ENCODE measurements at regions not wholly inside any gene's neighbourhood (a gene's known extent, or its start where the extent isn't known, plus 50 kb on each side); places are given as distances from the start of the nearest gene placed in this dataset.

DNA sequence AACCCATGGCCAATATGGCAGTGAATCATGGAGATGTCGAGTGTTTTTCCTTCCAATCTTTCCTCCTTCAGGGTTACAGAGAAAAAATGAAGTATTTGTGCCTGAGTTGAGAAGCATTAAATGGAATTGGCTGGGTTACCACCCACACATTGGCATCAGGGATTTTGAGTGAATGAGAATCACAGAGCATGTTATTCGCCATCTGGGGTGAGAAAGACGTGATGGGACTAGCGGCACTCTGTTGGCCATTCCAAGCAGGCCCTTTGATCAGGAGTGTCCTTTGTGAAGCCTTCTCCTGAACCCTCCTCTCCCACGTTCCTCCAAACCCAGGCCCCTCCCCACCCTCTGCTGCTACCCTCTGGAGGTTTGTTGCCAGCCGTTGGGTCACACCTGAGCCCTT is 84.2 kb upstream of the PCDH8 start:
- peaks cover 0 to 3% of the 10 kb centered on the region in 2 experiments; a peak in 1 of 5 replicates for H3K27me3 ChIP-seq (ENCODE audit: control insufficient read depth in 2 of 2, insufficient read depth in 2 of 2, low read length in 2 of 2)
- ChIA-PET CTCF (ENCODE audit: low intra/inter-chr PET ratio) (no interaction called here), POLR2A (no interaction called here)
- no peaks in the 10 kb centered on the region for H4K20me1 ChIP-seq (replicated peaks; ENCODE audit: control insufficient read depth, insufficient read depth, low read length)
- ATAC-seq: no peak
- no peak overlapping the region for H3K9ac ChIP-seq (ENCODE audit: insufficient read depth in 1 of 2, low read depth in 2 of 2, low read length in 2 of 2)
- DNase-seq (ENCODE audit: extremely low read depth in 1 of 4, low spot score in 3 of 4): no peak
- no peak for FAIRE-seq
- H3K4me2 ChIP-seq (ENCODE audit: insufficient read depth, low read length): no peak overlapping the region
- WGBS (ENCODE audit: insufficient coverage, low coverage, missing lambda C conversion rate): 3% methylated on average over 6 of the region's 6 CpGs
- no peaks in the 10 kb centered on the region for H3K79me2 ChIP-seq (ENCODE audit: control insufficient read depth, insufficient read depth, low read length)
- H3K27ac ChIP-seq (ENCODE audit: extremely low read depth, low read depth, low read length): no peak overlapping the region
- H2AFZ ChIP-seq (ENCODE audit: low read depth, low read length): no peak overlapping the region
- no peaks in the 10 kb centered on the region for H3K9me1 ChIP-seq (ENCODE audit: control insufficient read depth, insufficient read depth, low read length)
- H3K4me3 ChIP-seq: no peak overlapping the region
- intact Hi-C loops (cut with micrococcal nuclease) (no loop called here), in situ Hi-C loops (cut with MboI) (no loop called here)
- BruUV-seq (replicated peaks): no TSS peak
- H3K4me1 ChIP-seq (replicated peaks in 1 of 2; ENCODE audit: control insufficient read depth in 2 of 2, insufficient read depth in 2 of 2, low read length in 2 of 2): no peaks in the 10 kb centered on the region
- TF ChIP-seq, protein P1, sequence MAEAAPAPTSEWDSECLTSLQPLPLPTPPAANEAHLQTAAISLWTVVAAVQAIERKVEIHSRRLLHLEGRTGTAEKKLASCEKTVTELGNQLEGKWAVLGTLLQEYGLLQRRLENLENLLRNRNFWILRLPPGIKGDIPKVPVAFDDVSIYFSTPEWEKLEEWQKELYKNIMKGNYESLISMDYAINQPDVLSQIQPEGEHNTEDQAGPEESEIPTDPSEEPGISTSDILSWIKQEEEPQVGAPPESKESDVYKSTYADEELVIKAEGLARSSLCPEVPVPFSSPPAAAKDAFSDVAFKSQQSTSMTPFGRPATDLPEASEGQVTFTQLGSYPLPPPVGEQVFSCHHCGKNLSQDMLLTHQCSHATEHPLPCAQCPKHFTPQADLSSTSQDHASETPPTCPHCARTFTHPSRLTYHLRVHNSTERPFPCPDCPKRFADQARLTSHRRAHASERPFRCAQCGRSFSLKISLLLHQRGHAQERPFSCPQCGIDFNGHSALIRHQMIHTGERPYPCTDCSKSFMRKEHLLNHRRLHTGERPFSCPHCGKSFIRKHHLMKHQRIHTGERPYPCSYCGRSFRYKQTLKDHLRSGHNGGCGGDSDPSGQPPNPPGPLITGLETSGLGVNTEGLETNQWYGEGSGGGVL (CRISPR knock-in tag; IDR thresholded peaks at IDR 0.05): no peak
- no peaks in the 10 kb centered on the region for H3K36me3 ChIP-seq (ENCODE audit: control insufficient read depth, insufficient read depth, low read length)
- no peaks in the 10 kb centered on the region for H3K9me3 ChIP-seq (replicated peaks; ENCODE audit: control insufficient read depth, insufficient read depth, low read depth, low read length)

DNA sequence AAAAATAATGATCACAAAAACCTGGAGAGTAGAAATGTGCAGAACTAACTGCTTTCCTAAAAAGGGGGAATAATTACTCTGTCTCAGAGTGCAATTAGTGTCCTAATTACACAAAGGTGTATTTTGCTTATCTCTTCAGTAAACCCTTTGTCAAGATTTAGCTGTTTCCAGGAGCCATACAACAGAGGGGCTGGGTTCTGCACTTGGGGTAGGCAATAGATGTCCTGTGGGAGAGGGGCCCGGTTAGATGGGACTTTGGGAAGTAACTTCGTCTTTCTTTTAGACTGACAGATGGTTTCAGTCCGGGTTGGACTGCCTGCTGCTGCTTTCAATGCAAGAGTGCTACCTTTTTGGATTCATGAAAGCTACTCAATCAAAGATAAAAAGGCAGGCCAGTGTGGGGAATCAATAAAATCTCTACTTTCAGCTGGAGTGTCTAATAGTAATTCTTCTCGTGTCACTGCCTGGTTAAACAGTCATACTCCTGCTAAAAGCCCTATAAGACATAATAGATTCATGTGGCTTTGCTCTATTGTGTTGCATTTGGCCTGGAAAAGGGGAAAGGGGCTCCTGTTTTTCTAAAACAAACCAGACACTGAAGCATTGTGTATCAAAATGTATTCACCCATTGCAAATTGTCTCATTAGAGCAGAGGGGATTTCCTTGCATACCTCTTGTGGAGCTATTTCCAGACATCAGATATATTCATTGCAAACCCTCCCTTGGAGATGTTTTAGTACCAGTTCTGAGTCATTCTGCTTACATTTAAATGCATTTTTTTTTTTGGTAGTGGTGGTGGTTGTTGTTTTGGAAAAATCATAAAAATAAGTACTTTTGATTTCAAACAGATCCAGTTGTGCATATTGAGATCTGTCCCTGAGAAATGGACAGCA is 83.3 kb upstream of the PCDH8 start:
- no peak for DNase-seq (ENCODE audit: extremely low read depth in 1 of 4, low spot score in 3 of 4)
- H3K4me1 ChIP-seq (replicated peaks in 1 of 2; ENCODE audit: control insufficient read depth in 2 of 2, insufficient read depth in 2 of 2, low read length in 2 of 2): no peaks in the 10 kb centered on the region
- no peaks in the 10 kb centered on the region for H3K79me2 ChIP-seq (ENCODE audit: control insufficient read depth, insufficient read depth, low read length)
- WGBS (ENCODE audit: insufficient coverage, low coverage, missing lambda C conversion rate): 2% methylated on average over 4 of the region's 4 CpGs
- no peak for FAIRE-seq
- BruUV-seq (replicated peaks): no TSS peak
- H3K9me1 ChIP-seq (ENCODE audit: control insufficient read depth, insufficient read depth, low read length): no peaks in the 10 kb centered on the region
- intact Hi-C loops (cut with micrococcal nuclease): no loop called here
- TF ChIP-seq PTTG1 (tag; IDR thresholded peaks at IDR 0.05; ENCODE audit: low read depth): no peak
- no peak for TF ChIP-seq CSDE1 (IDR thresholded peaks at IDR 0.05)
- TF ChIP-seq, protein P2, sequence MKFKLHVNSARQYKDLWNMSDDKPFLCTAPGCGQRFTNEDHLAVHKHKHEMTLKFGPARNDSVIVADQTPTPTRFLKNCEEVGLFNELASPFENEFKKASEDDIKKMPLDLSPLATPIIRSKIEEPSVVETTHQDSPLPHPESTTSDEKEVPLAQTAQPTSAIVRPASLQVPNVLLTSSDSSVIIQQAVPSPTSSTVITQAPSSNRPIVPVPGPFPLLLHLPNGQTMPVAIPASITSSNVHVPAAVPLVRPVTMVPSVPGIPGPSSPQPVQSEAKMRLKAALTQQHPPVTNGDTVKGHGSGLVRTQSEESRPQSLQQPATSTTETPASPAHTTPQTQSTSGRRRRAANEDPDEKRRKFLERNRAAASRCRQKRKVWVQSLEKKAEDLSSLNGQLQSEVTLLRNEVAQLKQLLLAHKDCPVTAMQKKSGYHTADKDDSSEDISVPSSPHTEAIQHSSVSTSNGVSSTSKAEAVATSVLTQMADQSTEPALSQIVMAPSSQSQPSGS (CRISPR knock-in tag; IDR thresholded peaks at IDR 0.05): no peak
- peaks cover 0 to 3% of the 10 kb centered on the region in 2 experiments; a peak in 1 of 5 replicates for H3K27me3 ChIP-seq (ENCODE audit: control insufficient read depth in 2 of 2, insufficient read depth in 2 of 2, low read length in 2 of 2)
- no peak overlapping the region for H3K9ac ChIP-seq (ENCODE audit: insufficient read depth in 1 of 2, low read depth in 2 of 2, low read length in 2 of 2)
- in situ Hi-C loops (cut with MboI): no loop called here
- H3K4me2 ChIP-seq (ENCODE audit: insufficient read depth, low read length): no peak overlapping the region
- H3K27ac ChIP-seq (ENCODE audit: extremely low read depth, low read depth, low read length): no peak overlapping the region
- H4K20me1 ChIP-seq (replicated peaks; ENCODE audit: control insufficient read depth, insufficient read depth, low read length): no peaks in the 10 kb centered on the region
- no peaks in the 10 kb centered on the region for H3K9me3 ChIP-seq (replicated peaks; ENCODE audit: control insufficient read depth, insufficient read depth, low read depth, low read length)
- no peak overlapping the region for H2AFZ ChIP-seq (ENCODE audit: low read depth, low read length)
- CTCF ChIA-PET (ENCODE audit: low intra/inter-chr PET ratio): no interaction called here
- no peaks in the 10 kb centered on the region for H3K36me3 ChIP-seq (ENCODE audit: control insufficient read depth, insufficient read depth, low read length)
- POLR2A ChIA-PET: no interaction called here
- no peak overlapping the region for H3K4me3 ChIP-seq
- ATAC-seq: no peak
